H1 (cell line): ENCODE measurements at regions not wholly inside any gene's neighbourhood (a gene's known extent, or its start where the extent isn't known, plus 50 kb on each side); places are given as distances from the start of the nearest gene placed in this dataset.

Experiments
- CTCF ChIA-PET: fragments of 300-600 bp; sonication (Branson Sonifier 250); formaldehyde crosslinking; loops from one replicate; lab custom pipeline; 2021; ENCODE audit not compliant: partially characterized antibody; lab: Charles Lee
- POLR2A ChIA-PET: fragments of 300-600 bp; sonication (Branson Sonifier 250); formaldehyde crosslinking; loops from one replicate; lab custom pipeline; 2021; ENCODE audit warnings: inconsistent platforms; ENCODE audit not compliant: partially characterized antibody; lab: Charles Lee
- DNase-seq, 2 experiments: peaks; one replicate each; pipeline versions ENCODE4 v3.0.0 to v3.0.0-alpha.2; 2010 to 2022; ENCODE audit warnings: low spot score in 2 of 2, low read depth in 1 of 2, mixed read lengths in 1 of 2
- FAIRE-seq: peaks from 2 replicates; lab custom pipeline; 2011; peaks lifted over from hg19 to GRCh38; lab: Jason Lieb, UNC
- H2AFZ ChIP-seq: 2 replicates; pipeline ENCODE4 v1.8.1; 2012; ENCODE audit warnings: low read length, inconsistent platforms
- H2AK5ac ChIP-seq: 2 replicates; pipeline ENCODE4 v1.6.1; 2013; ENCODE audit warnings: low read depth, low read length
- H2BK120ac ChIP-seq: replicated peaks from 2 replicates; pipeline ENCODE3; 2013; ENCODE audit warnings: low read depth, low read length, inconsistent platforms
- H2BK12ac ChIP-seq: 2 replicates; pipeline ENCODE4 v1.6.1; 2013; ENCODE audit warnings: low read depth, low read length
- H2BK15ac ChIP-seq: 2 replicates; pipeline ENCODE4 v1.6.1; 2013; ENCODE audit warnings: low read length
- H2BK20ac ChIP-seq: 2 replicates; pipeline ENCODE4 v1.6.1; 2013; ENCODE audit warnings: low read length
- H2BK5ac ChIP-seq: 2 replicates; pipeline ENCODE4 v1.6.1; 2013; ENCODE audit warnings: low read depth, low read length
- H3K14ac ChIP-seq: 2 replicates; pipeline ENCODE4 v1.6.1; 2013; ENCODE audit warnings: inconsistent platforms; ENCODE audit not compliant: insufficient read length
- H3K18ac ChIP-seq: 2 replicates; pipeline ENCODE4 v1.6.1; 2013; ENCODE audit warnings: low read length; ENCODE audit errors: extremely low read depth
- H3K23ac ChIP-seq: 2 replicates; pipeline ENCODE4 v1.6.1; 2013; ENCODE audit warnings: inconsistent platforms; ENCODE audit not compliant: insufficient read length
- H3K23me2 ChIP-seq: 2 replicates; pipeline ENCODE4 v1.6.1; 2013; ENCODE audit warnings: low read depth, low read length
- H3K27ac ChIP-seq: 2 replicates; pipeline ENCODE4 v1.6.1; 2011; ENCODE audit warnings: low read depth, low read length, inconsistent platforms
- H3K27me3 ChIP-seq, 4 experiments: replicated peaks in 1 of 4; 1 replicate in 1 of 4; 2 replicates in 3 of 4; pipeline versions ENCODE4 v1.6.1 to v1.8.1; 2011 to 2013; ENCODE audit warnings: low read length in 3 of 4, mild to moderate bottlenecking in 3 of 4, inconsistent platforms in 2 of 4, mixed read lengths in 2 of 4, moderate library complexity in 1 of 4; ENCODE audit not compliant: control insufficient read depth in 3 of 4, insufficient read depth in 3 of 4; ENCODE audit errors: extremely low read depth in 1 of 4
- H3K36me3 ChIP-seq, 4 experiments: 2 replicates each; pipeline versions ENCODE4 v1.6.1 to v1.8.1; 2011 to 2013; ENCODE audit warnings: mild to moderate bottlenecking in 4 of 4, low read length in 3 of 4, moderate library complexity in 2 of 4, control low read depth in 1 of 4, inconsistent platforms in 1 of 4; ENCODE audit not compliant: insufficient read depth in 4 of 4, control insufficient read depth in 2 of 4
- H3K4ac ChIP-seq: replicated peaks from 2 replicates; pipeline ENCODE3; 2013; ENCODE audit warnings: low read length, low read depth, mixed read lengths, inconsistent platforms; ENCODE audit not compliant: insufficient read length
- H3K4me1 ChIP-seq, 4 experiments: replicated peaks in 1 of 4; 1 replicate in 1 of 4; 2 replicates in 3 of 4; pipeline versions ENCODE4 v1.6.1 to v1.8.1; 2011 to 2013; ENCODE audit warnings: low read length in 3 of 4, inconsistent platforms in 2 of 4, mixed read lengths in 1 of 4; ENCODE audit not compliant: insufficient read depth in 4 of 4, control insufficient read depth in 3 of 4
- H3K4me2 ChIP-seq, 2 experiments: 2 replicates each; pipeline versions ENCODE4 v1.6.1 to v1.8.1; 2011 to 2013; ENCODE audit warnings: low read depth in 2 of 2, low read length in 2 of 2, control low read depth in 1 of 2, inconsistent platforms in 1 of 2, mild to moderate bottlenecking in 1 of 2; ENCODE audit not compliant: insufficient read depth in 1 of 2
- H3K4me3 ChIP-seq, 4 experiments: fragments of 200-600, 300-600 bp in 1 of 4; sonication (generic), shearing (Covaris generic), sonication (Bioruptor Twin) in 1 of 4; 2 replicates each; pipeline versions ENCODE4 v1.5.1 to v1.8.1; 2011 to 2016; ENCODE audit warnings: low read length in 4 of 4, low read depth in 3 of 4, control low read depth in 2 of 4, inconsistent platforms in 2 of 4, mild to moderate bottlenecking in 2 of 4, mixed read lengths in 1 of 4, moderate library complexity in 1 of 4; ENCODE audit not compliant: insufficient read depth in 2 of 4; ENCODE audit errors: extremely low read depth in 1 of 4
- H3K56ac ChIP-seq: replicated peaks from 2 replicates; pipeline ENCODE3; 2013; ENCODE audit warnings: low read depth, mild to moderate bottlenecking, mixed read lengths, low read length, inconsistent platforms; ENCODE audit not compliant: insufficient read length
- H3K79me1 ChIP-seq: 2 replicates; pipeline ENCODE4 v1.6.1; 2013; ENCODE audit warnings: low read depth, low read length, control low read depth
- H3K79me2 ChIP-seq, 2 experiments: 2 replicates each; pipeline versions ENCODE4 v1.6.1 to v1.8.1; 2012 to 2013; ENCODE audit warnings: low read length in 2 of 2, mild to moderate bottlenecking in 2 of 2, inconsistent platforms in 1 of 2; ENCODE audit not compliant: insufficient read depth in 2 of 2, control insufficient read depth in 1 of 2
- H3K9ac ChIP-seq, 4 experiments: replicated peaks in 1 of 4; 1 replicate in 1 of 4; 2 replicates in 3 of 4; pipeline versions ENCODE4 v1.6.1 to v1.8.1; 2011 to 2013; ENCODE audit warnings: low read depth in 3 of 4, low read length in 3 of 4, control low read depth in 2 of 4, mild to moderate bottlenecking in 2 of 4, moderate library complexity in 2 of 4, inconsistent platforms in 1 of 4; ENCODE audit errors: extremely low read depth in 1 of 4
- H3K9me3 ChIP-seq, 2 experiments: 2 replicates each; pipeline versions ENCODE4 v1.6.1 to v1.8.1; 2012 to 2013; ENCODE audit warnings: mild to moderate bottlenecking in 2 of 2, moderate library complexity in 2 of 2, control low read depth in 1 of 2, inconsistent platforms in 1 of 2, low read depth in 1 of 2, low read length in 1 of 2, mixed read lengths in 1 of 2; ENCODE audit not compliant: insufficient read depth in 2 of 2
- H4K20me1 ChIP-seq, 2 experiments: replicated peaks in 1 of 2; 2 replicates each; pipeline versions ENCODE3 to v1.8.1; 2011 to 2013; ENCODE audit warnings: inconsistent platforms in 2 of 2, low read length in 2 of 2, mild to moderate bottlenecking in 1 of 2; ENCODE audit not compliant: insufficient read depth in 2 of 2, control insufficient read depth in 1 of 2
- H4K5ac ChIP-seq: 2 replicates; pipeline ENCODE4 v1.6.1; 2013; ENCODE audit warnings: low read length, low read depth, mixed read lengths, inconsistent platforms; ENCODE audit not compliant: insufficient read length
- H4K8ac ChIP-seq: 2 replicates; pipeline ENCODE4 v1.8.0; 2013; ENCODE audit warnings: mild to moderate bottlenecking, moderate library complexity, low read length, inconsistent platforms; ENCODE audit not compliant: insufficient read depth; ENCODE audit errors: extremely low read depth
- H4K91ac ChIP-seq: replicated peaks from 2 replicates; pipeline ENCODE3; 2013; ENCODE audit warnings: low read length, mixed read lengths, inconsistent platforms; ENCODE audit not compliant: insufficient read length
- CTCF ChIP-seq, 3 experiments: IDR thresholded peaks; 1 replicate in 2 of 3; 2 replicates in 1 of 3; pipeline versions ENCODE4 v1.5.1 to v1.6.1; 2011; ENCODE audit warnings: low read length in 3 of 3, mild to moderate bottlenecking in 3 of 3, inconsistent platforms in 2 of 3, low read depth in 1 of 3, moderate library complexity in 1 of 3; ENCODE audit not compliant: insufficient read depth in 1 of 3; ENCODE audit errors: control extremely low read depth in 1 of 3
- EGR1 ChIP-seq: IDR thresholded peaks from 2 replicates; pipeline ENCODE4 v1.6.1; 2011; ENCODE audit warnings: low read depth, low read length, borderline replicate concordance
- JUN ChIP-seq: IDR thresholded peaks from 2 replicates; pipeline ENCODE4 v1.6.1; 2011; ENCODE audit warnings: low read depth, mild to moderate bottlenecking, improper control_type of control experiment, low read length
- MAFK ChIP-seq: IDR thresholded peaks from 2 replicates; pipeline ENCODE4 v1.6.1; 2012; ENCODE audit warnings: low read depth, mild to moderate bottlenecking, improper control_type of control experiment, low read length
- NANOG ChIP-seq: IDR thresholded peaks from 2 replicates; pipeline ENCODE4 v1.6.1; 2011; ENCODE audit warnings: low read length, low read depth, mild to moderate bottlenecking, inconsistent platforms; ENCODE audit not compliant: insufficient read depth, poor library complexity, severe bottlenecking
- SIX5 ChIP-seq: IDR thresholded peaks from 2 replicates; pipeline ENCODE4 v1.6.1; 2011; ENCODE audit warnings: mild to moderate bottlenecking, low read depth, low read length
- TCF12 ChIP-seq: IDR thresholded peaks from 2 replicates; pipeline ENCODE4 v1.6.1; 2011; ENCODE audit warnings: low read depth, mild to moderate bottlenecking, low read length
- WGBS, 2 experiments: shearing (Covaris generic) in 1 of 2; methylation state at CpG; one replicate each; pipeline versions ENCODE4 v1.1.6 to v1.1.7; 2013 to 2015; ENCODE audit warnings: low lambda C conversion rate in 2 of 2, mixed read lengths in 2 of 2, inconsistent platforms in 1 of 2, low coverage in 1 of 2, missing lambda C conversion rate in 1 of 2; ENCODE audit not compliant: insufficient replicate concordance in 2 of 2, insufficient coverage in 1 of 2, insufficient read length in 1 of 2; ENCODE audit errors: extremely low coverage in 1 of 2, missing lambda C conversion rate in 1 of 2; 5-methylcytosine and 5-hydroxymethylcytosine counted together

DNA sequence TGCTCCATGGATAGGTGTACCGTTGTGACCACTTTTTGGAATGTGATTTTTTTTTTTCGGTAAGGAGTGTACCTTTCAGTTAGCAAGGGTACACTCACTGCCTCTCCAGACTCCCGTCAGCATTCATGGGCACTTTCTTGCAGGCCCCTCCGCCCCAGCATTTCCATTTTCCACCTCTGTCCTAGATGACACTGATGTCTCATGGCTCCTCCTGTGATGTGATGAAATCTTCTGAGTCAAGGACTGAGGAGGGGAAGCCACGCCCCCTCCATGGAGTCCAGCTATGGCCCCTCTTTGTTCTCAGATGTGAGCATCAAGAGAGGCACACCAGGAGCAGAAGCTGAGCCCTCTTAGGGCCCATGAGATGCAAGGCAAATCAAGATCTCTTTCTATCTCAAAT lies 61.8 kb downstream of the CTSL start:
- no peaks in the 10 kb centered on the region for H3K4me1 ChIP-seq
- H3K18ac ChIP-seq, result no peak overlapping the region
- no peak for TF ChIP-seq MAFK
- TF ChIP-seq SIX5, result no peak
- TF ChIP-seq JUN, result no peak
- no peak for TF ChIP-seq CTCF (IDR thresholded peaks at IDR 0.05; ENCODE audit: control extremely low read depth in 1 of 3, insufficient read depth in 1 of 3, low read depth in 1 of 3, low read length in 3 of 3)
- TF ChIP-seq NANOG, result no peak
- TF ChIP-seq EGR1, result no peak
- TF ChIP-seq TCF12, result no peak
- no peak overlapping the region for H2AK5ac ChIP-seq
- no peaks in the 10 kb centered on the region for H3K9me3 ChIP-seq
- ChIA-PET POLR2A (no interaction called here), CTCF (interaction anchor here (1.1 to 1.3 kb wide), 2 partner anchors 24 to 103 kb away, joined by 3 to 4 read pairs; no protein-coding TSS in a partner anchor)
- H4K20me1 ChIP-seq, result no peaks in the 10 kb centered on the region
- no peak overlapping the region for H3K14ac ChIP-seq
- no peak overlapping the region for H3K9ac ChIP-seq
- H3K27ac ChIP-seq, result no peak overlapping the region
- H2AFZ ChIP-seq, result peak overlapping the region; percentile 79
- H4K8ac ChIP-seq, result no peak overlapping the region
- DNase-seq (no peak), FAIRE-seq (no peak)
- no peak overlapping the region for H2BK5ac ChIP-seq
- no peak overlapping the region for H4K5ac ChIP-seq
- no peak overlapping the region for H3K4ac ChIP-seq
- H3K79me1 ChIP-seq, result no peaks in the 10 kb centered on the region
- no peaks in the 10 kb centered on the region for H3K36me3 ChIP-seq
- no peak overlapping the region for H3K56ac ChIP-seq
- no peaks in the 10 kb centered on the region for H3K79me2 ChIP-seq
- H2BK12ac ChIP-seq, result no peak overlapping the region
- no peak overlapping the region for H2BK120ac ChIP-seq
- H2BK20ac ChIP-seq, result no peak overlapping the region
- no peaks in the 10 kb centered on the region for H3K27me3 ChIP-seq
- H2BK15ac ChIP-seq, result no peak overlapping the region
- H4K91ac ChIP-seq, result no peak overlapping the region
- no peak overlapping the region for H3K4me2 ChIP-seq
- H3K4me3 ChIP-seq, result no peak overlapping the region
- no peaks in the 10 kb centered on the region for H3K23me2 ChIP-seq
- 83% methylated on average over 5 of the region's 5 CpGs; no CpG with 5 or more reads in 1 of the 2 experiments for WGBS, 2 experiments
- H3K23ac ChIP-seq, result no peak overlapping the region
